ENCODE measurements at regions not wholly inside any gene's neighbourhood (a gene's known extent, or its start where the extent isn't known, plus 50 kb on each side); places are given as distances from the start of the nearest gene placed in this dataset.

DNA sequence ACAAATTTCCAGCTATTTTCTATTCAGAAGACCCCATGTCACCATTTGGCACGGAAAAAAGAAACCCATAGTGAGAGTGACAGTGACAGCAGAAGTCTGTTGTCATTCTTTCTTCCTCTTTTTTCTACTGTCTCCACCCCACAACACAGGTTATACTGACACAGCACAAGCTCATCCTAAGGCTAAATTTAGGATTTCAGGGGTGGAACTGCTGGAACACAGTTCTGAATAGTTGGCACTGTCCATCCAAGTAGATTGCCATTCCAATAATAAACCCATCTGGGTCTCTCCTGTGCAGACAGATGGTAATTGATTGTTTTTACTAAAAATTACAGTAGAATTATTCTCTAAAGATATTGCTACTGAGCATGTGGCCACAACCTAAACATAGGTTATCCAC is 95.2 kb upstream of the C11orf87 start:
- DNase-seq (ENCODE audit: insufficient read length, low spot score) (no peak), FAIRE-seq (no peak)
- TF ChIP-seq, protein P1, sequence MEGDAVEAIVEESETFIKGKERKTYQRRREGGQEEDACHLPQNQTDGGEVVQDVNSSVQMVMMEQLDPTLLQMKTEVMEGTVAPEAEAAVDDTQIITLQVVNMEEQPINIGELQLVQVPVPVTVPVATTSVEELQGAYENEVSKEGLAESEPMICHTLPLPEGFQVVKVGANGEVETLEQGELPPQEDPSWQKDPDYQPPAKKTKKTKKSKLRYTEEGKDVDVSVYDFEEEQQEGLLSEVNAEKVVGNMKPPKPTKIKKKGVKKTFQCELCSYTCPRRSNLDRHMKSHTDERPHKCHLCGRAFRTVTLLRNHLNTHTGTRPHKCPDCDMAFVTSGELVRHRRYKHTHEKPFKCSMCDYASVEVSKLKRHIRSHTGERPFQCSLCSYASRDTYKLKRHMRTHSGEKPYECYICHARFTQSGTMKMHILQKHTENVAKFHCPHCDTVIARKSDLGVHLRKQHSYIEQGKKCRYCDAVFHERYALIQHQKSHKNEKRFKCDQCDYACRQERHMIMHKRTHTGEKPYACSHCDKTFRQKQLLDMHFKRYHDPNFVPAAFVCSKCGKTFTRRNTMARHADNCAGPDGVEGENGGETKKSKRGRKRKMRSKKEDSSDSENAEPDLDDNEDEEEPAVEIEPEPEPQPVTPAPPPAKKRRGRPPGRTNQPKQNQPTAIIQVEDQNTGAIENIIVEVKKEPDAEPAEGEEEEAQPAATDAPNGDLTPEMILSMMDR (IDR thresholded peaks at IDR 0.05; ENCODE audit: insufficient read depth, missing control alignments): no peak

DNA sequence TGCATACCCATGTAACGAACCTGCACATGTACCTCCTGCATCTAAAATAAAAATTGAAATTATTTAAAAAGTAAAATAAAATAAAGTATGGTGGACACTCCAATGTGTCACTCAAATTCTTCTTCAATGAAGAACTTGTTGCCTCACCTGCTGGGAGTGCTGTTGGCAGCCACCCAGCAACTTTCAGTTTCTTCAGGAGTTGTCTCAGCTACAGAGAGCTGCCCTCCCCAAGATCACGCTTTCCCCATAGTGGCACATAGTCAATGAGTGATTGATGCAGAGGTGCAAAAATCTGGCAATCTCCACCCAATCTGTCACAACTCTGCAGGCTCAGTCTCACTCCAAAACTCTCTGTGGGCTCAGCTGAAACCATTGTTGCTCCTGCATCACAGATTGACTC is 92.3 kb upstream of the C11orf87 start:
- FAIRE-seq (no peak), DNase-seq (ENCODE audit: insufficient read length, low spot score) (no peak)
- TF ChIP-seq, protein P1 (IDR thresholded peaks at IDR 0.05; ENCODE audit: insufficient read depth, missing control alignments): no peak

DNA sequence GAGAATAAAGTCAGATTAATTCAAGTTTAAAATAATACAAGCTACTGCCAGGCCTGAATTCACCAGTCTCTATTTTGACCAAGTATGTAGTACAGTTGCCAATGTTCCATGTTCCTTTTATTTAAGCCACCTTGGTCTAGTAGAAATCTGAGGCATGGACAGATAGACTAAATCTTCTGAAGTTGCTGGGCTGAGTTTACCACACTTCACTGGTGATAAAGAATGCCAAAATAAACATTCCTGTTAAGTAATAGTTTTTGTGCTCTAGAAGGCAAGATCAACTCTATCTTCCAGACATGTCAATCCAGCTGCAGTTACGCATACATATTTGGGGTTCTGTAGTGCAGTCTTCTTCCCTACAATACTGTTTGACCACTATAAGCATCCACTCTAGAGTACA is 83.9 kb upstream of the C11orf87 start:
- no peak for DNase-seq (ENCODE audit: insufficient read length, low spot score)
- TF ChIP-seq, protein P1 (IDR thresholded peaks at IDR 0.05; ENCODE audit: insufficient read depth, missing control alignments): no peak

DNA sequence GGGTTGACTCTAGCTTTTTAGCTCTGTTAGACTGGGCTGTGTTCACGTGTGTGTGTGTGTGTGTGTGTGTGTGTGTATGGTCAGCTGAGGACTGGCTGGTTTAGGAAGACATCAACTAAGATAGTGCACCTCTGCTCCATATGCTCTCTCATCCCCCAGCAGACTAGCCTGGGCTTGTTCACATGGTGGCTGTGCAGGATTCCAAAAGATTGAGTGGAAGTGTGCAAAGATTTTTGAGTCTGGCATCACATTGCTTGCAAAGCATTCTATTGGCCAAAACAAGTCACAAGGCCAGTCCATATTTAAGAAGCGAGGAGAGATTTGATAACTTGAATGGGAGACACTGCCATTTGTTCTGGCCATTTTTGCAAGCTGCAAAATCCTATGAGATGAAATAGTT is 79.7 kb upstream of the C11orf87 start:
- DNase-seq (ENCODE audit: insufficient read length, low spot score) (no peak), FAIRE-seq (no peak)
- TF ChIP-seq, protein P1 (IDR thresholded peaks at IDR 0.05; ENCODE audit: insufficient read depth, missing control alignments): no peak

More for the DNA sequence above, 83.9 kb upstream of the C11orf87 start:
- FAIRE-seq: no peak

DNA sequence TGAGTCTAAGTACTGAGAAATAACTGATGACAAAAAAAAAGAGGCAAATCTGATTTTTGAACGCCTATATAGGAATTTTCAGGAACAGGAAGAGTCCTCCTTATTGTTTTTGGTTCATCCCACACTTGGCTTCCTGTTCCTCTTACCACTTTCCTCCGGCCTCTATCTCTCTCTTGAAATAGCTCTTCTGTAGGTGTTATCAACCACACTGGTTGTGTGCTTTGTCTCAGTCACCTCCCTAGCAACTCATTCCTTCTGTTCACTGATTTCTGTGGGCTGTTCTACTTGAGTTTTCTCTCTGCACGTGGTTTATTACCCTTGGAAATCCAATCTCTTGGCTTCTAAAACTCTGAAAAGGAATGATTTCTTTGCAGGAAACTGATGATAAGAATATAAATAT is 78.7 kb upstream of the C11orf87 start:
- DNase-seq (ENCODE audit: insufficient read length, low spot score): no peak
- no peak for FAIRE-seq

DNA sequence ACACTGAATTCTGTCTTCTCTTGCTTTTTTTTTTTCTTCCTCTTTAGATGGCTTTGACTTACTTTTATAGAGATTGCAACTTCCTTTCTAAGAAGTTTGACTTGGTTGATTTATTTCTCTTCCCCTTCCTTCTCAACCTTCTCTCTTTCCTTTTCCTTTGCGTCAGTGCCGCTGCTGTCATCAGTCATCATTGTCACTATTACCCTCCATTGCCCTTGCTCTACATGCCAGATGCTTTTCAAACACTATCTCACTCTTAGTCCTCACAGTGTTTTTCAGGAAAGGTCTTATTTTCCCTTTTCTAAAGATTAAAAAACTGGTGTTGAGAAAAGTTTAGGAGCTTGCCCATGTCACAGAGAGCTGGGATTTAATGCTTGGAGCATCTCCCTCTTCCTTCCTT is 74.7 kb upstream of the C11orf87 start:
- no peak for FAIRE-seq
- TF ChIP-seq, protein P1 (IDR thresholded peaks at IDR 0.05; ENCODE audit: insufficient read depth, missing control alignments): no peak
- DNase-seq (ENCODE audit: insufficient read length, low spot score): no peak

More for the DNA sequence above, 78.7 kb upstream of the C11orf87 start:
- TF ChIP-seq, protein P1 (IDR thresholded peaks at IDR 0.05; ENCODE audit: insufficient read depth, missing control alignments): no peak

DNA sequence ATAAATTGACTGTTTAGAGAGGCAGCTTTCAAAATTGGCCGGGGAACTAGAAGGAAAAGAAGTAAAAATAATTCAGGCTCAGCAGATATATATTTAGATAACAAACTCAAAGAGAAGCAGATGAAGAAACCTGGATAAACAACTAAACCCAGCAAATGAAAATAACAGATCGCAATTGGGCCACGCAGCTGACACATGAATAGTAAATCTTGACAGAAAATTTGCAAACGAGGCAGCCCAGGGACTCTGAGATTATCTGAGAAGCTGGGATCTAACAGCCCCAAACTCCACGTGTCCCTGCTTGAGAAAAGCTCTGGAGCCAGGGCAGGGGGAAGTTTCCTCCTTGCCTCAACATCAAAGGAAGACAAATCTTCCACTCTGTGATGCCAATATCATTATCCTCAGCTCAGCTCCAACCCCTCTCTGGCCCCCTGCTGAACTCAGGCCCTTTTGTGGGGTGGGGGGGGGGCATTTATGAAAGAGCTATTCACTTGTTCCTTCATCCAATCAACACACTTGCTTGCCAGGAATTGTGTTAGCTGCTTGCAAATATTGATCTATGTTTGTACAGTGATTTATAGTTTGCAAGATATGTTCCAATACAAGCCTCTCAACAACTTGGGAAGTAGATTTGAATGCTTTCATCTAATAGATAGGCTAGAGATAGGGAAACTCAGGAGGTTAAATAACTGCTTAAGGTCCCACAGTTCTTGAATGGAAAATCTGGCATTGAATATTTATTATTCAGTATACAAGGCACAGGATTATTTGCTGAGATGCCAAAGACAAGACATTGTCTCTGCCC is 72.5 kb upstream of the C11orf87 start:
- TF ChIP-seq, protein P1 (IDR thresholded peaks at IDR 0.05; ENCODE audit: insufficient read depth, missing control alignments): no peak
- FAIRE-seq (no peak), DNase-seq (ENCODE audit: insufficient read length, low spot score) (no peak)

Measured in D721Med (cell line).